CD4-positive, alpha-beta T cell treated with Interferon alpha-2 for 1 hour (primary cell): ENCODE measurements at regions not wholly inside any gene's neighbourhood (a gene's known extent, or its start where the extent isn't known, plus 50 kb on each side); places are given as distances from the start of the nearest gene placed in this dataset.

Experiments
- DNase-seq, 2 donors: peaks; one replicate each; pipeline ENCODE4 v3.0.0-alpha.2; 2020 to 2022

- no peak for DNase-seq
Measured at GRCh38 chr2:173590276-173590861, 235.7 kb downstream of the CDCA7 start.

GRCh38 chr2:173593109-173593508, 238.4 kb downstream of the CDCA7 start:
- DNase-seq = no peak

GRCh38 chr2:173596244-173596643, 241.6 kb downstream of the CDCA7 start:
- DNase-seq = no peak

GRCh38 chr2:173598525-173598924, 243.9 kb downstream of the CDCA7 start:
- DNase-seq = no peak

GRCh38 chr2:173599821-173600359, 245.2 kb downstream of the CDCA7 start:
- DNase-seq = no peak

GRCh38 chr2:173602153-173602795, 247.6 kb downstream of the CDCA7 start:
- no peak for DNase-seq

- DNase-seq = no peak
Measured at GRCh38 chr2:173605994-173606393, 251.3 kb downstream of the CDCA7 start.

GRCh38 chr2:173606619-173607248, 252.1 kb downstream of the CDCA7 start:
- no peak for DNase-seq

- no peak for DNase-seq
Measured at GRCh38 chr2:173607606-173608311, 253.1 kb downstream of the CDCA7 start.

- DNase-seq = no peak
Measured at GRCh38 chr2:173611121-173611520, 256.4 kb downstream of the CDCA7 start.

- no peak for DNase-seq
Measured at GRCh38 chr2:173612354-173612753, 257.7 kb downstream of the CDCA7 start.

- no peak for DNase-seq
Measured at GRCh38 chr2:173613386-173613785, 258.7 kb downstream of the CDCA7 start.

- no peak for DNase-seq
Measured at GRCh38 chr2:173614265-173614930, 259.7 kb downstream of the CDCA7 start.

- no peak for DNase-seq
Measured at GRCh38 chr2:173623438-173624319, 269.0 kb downstream of the CDCA7 start.

GRCh38 chr2:173625315-173625714, 270.6 kb downstream of the CDCA7 start:
- no peak for DNase-seq

- DNase-seq = no peak
Measured at GRCh38 chr2:173629076-173629475, 274.4 kb downstream of the CDCA7 start.

GRCh38 chr2:173630425-173631126, 275.9 kb downstream of the CDCA7 start:
- DNase-seq = no peak

- no peak for DNase-seq
Measured at GRCh38 chr2:173631127-173631460, 276.4 kb downstream of the CDCA7 start.

GRCh38 chr2:173644146-173644545, 289.5 kb downstream of the CDCA7 start:
- no peak for DNase-seq

- DNase-seq = no peak
Measured at GRCh38 chr2:173647681-173648311, 293.1 kb downstream of the CDCA7 start.

- DNase-seq = no peak
Measured at GRCh38 chr2:173648816-173649215, 294.1 kb downstream of the CDCA7 start.
